HG02759 (cell line): ENCODE measurements at regions not wholly inside any gene's neighbourhood (a gene's known extent, or its start where the extent isn't known, plus 50 kb on each side); places are given as distances from the start of the nearest gene placed in this dataset.
A peak's percentile ranks its signal among the peaks of the same experiment; 100 is the strongest.

Source experiments
- ATAC-seq: cut with Tn5 transposase; IDR thresholded peaks from one replicate; pipeline ENCODE4 v1.9.1; 2021; ENCODE audit warnings: mild to moderate bottlenecking, moderate library complexity; ENCODE audit not compliant: unreplicated experiment

DNA sequence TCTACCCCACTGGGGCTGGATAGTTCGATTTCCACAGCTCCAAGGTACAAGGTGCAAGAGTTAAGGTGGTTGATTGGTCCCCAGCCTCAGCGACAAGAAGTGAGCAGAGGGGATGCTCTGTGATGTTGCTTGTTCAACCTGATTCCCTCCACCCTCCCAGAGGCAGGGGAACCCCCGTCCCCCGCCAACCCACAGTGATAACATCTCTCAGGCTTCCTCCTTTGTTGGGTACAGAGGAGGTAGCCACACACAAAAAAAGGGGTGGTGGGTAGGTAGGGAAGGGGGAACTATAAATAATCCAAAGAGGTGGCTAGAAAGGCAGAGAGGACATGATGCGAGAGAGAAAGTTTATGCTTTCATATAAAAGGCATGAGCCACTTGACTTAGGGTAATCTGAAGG is 192.9 kb upstream of the POU3F3 start:
- no peak for ATAC-seq

DNA sequence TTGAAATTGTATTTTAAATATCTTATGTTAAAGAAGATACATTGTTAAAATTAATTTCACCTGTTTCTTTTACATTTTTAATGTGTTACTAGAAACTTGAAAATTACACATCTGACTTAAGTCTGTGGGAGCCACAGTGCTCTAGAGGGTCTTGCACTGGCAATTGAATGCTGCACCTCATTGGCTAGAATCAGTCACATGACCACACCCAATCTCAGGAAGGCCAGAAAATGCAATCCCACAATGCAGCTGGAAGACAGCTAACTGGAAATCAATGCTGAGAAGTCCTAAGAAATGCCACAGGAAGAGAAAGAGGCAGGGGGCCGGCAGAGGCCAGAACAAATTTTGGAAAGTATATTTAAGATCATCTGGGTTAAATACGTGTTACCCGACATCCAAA is 189.2 kb upstream of the POU3F3 start:
- ATAC-seq: no peak

DNA sequence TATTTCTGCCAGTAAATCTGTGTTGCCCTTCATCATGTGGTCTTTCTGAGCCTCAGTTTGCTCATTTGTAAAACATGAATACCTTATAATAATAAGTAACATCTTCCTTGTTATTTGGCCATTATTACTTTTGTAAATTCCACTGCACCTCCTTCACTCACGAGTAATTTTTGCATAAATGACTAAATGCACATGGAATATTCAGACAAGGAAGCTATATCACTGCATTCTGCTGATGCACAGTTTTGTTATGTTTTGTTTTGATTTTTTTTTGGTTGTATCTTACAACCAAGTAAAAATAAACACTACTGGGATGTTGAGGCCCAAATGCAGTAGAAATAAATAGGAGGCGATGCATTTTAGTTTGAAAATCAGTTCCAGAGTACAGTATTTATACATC is 185.3 kb upstream of the POU3F3 start:
- ATAC-seq: no peak

- no peak for ATAC-seq
These were observed 180.7 kb upstream of the POU3F3 start for GRCh38 chr2:104673225-104673624.

DNA sequence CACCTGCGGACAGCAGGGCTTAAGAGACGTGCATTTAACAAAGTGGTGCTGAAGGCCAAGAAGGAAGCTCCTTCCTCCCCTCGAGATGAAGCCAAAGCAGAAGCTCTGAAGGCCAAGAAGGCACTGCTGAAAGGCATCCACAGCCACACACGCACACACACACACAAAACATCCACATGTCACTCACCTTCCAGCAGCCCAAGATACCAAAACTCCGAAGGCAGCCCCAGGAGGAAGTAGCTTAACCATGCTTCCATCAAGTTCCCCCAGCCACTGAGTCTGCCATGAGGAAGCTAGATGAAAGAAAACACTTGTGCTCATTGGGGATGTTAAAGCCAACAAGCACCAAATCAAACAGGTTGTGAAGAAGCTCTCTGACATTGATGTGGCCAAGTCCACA is 175.7 kb upstream of the POU3F3 start:
- no peak for ATAC-seq

- ATAC-seq: no peak
These were observed 168.3 kb upstream of the POU3F3 start for GRCh38 chr2:104685591-104685990.

DNA sequence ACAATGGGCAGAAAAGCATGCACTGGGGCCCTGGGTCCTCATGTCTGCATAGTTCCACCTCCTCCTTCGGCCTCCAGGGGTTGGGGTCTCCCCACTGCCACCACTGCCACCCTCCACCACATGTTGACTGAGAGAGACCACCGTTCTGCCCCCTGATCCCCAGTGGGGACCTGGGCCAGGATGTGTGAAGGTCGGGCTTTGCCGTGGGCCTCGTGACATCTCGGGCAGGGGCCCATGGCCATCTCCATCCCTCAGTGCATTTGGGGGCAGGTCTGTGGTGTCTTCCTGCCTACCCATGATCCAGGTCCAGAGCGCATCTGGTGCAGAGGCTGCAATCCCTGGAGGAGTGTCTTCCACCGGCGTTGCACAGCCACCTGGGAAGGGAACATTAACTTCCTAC is 166.8 kb upstream of the POU3F3 start:
- no peak for ATAC-seq

DNA sequence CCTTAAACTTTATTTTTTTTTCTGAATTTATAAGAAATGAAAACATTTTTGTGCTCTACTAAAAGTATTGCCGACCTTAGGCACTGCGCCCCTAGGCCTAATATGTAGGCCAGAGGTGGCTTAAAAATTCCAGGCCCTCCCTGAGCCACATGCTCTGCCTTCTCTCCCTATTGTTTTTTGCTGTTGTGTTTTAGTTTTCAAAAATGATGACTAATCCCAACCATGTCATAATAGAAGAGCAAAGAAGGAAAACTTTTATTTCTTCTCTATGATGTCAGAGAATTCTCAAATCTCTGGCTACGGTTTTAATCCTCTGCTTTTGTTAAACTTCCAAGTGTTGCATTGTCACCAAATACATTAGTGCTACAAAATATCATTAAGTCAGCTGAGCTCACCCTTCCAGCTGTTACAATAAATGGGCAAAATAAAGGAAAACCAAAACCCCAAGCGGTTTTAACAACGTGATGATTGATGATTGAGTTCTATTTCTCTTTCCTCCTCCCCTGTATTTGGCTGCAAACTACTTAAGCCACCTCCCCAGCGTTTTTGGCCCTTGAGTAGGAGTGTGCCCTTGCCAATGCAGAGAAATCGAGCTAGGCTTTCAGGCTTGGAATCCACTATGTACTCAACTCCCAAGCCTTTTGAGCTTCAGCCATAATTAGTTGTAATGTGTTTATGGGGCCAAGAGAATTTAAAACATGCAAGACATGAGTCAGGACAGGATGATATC is 163.5 kb upstream of the POU3F3 start:
- ATAC-seq: no peak

DNA sequence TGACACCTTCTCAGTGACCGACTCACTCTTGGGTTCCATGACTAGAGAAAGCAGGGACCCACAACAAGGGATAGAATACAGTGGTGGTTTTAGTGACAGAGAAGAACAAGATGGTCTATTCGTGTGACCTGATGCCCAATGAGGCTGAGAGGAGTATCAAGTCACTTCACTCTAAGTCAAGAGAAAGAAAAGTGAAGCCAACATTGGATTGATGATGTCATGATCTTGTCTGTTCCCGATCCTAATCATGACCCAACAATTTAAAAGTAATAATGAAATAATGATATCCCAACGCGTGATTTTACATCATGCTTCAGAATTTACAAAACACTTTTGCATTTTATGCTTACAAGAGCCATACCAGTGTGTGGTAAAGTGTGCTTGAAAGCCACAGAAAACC is 155.6 kb upstream of the POU3F3 start:
- ATAC-seq: no peak

GRCh38 chr2:104701411-104701911 is 152.5 kb upstream of the POU3F3 start:
- no peak for ATAC-seq

DNA sequence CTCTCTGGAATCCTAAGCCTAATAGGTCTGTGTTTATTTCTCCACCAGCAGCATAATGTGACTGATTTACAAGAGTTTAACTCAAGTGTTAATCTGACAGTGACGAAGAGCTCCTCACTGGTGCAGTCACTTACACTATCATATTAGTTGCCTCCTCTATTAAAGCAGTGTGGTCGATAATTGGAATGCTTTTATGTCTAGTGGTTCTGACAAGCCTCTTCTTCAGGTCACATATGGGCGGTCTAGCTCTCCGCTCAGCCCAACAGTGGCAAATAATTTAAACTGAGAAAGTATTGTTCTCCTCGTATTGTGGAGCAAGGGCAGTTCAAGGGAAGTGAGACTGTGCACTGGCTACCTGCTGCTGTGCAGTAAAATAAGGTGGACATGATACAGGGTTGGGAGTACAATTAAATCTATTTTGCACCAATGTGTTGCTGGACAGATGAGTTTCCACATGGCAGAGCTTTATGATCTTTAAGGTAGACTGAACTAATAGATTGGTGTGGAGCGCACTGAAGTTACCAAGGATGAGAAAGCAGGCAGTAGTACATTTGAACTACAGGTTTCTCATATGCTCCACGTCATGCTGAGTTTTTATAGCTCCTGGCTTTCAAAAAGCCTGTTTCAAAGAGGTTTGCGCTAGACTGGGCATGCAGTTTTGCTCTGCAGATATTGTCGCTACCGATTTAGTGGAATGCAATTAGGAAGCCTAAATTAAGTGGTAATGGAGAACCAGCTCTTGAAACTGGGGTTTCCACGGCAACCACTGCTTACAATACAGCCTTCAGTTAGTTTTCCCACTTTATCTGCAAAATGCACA is 151.7 kb upstream of the POU3F3 start:
- ATAC-seq: no peak

DNA sequence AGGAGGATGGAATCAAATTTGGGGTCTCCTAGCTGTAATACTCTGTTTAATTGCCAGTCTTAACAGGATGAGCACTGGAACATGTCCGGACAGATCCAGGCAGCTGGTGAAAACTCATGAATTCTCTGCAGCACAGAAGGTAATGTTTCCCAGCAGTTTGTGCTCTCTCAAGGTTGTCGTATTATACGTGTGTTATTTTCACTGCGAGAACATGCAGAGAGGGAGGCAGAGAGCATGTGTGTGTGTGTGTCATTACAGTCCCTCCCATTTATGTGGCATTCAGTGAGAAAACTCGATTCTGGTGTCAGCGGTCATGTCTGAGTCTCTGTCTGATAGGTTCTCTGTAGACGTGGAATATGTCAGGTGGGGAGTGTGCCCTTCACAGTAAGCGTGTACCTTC is 150.2 kb upstream of the POU3F3 start:
- ATAC-seq: no peak

DNA sequence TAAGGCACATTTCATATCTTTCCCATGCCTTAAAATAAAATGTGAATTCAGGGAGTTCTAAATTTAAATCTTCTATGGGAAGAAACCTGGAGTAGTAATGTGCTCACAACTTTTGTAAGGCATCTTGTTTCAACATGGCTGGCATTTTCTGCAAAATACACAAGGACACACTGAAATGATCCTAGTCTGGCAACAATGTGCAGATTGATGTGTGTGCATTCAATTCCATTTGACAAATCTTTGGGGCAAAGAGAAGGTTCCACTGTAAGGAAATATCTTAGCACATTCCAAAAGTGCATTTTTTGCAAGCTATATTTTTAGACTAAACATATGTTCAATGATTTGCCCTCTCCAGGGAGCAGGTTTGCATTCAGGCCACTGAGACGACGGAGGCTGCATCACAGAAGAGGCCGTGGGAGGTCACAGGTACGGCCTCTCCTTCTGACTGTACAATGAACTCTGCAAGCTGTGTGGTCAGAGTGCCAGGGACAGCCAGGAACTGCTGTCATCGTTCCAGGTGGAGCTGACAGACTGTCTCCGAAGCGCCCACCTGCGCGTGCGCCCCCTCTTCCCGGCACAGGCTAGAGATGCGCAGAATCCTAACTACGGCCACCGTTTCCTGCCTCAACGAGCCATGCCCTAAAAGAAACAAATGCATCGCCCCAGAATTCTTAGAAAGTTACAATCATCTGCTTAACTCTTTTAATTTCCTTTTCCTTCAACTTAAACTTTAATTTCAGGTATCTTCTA is 149.2 kb upstream of the POU3F3 start:
- ATAC-seq: no peak

DNA sequence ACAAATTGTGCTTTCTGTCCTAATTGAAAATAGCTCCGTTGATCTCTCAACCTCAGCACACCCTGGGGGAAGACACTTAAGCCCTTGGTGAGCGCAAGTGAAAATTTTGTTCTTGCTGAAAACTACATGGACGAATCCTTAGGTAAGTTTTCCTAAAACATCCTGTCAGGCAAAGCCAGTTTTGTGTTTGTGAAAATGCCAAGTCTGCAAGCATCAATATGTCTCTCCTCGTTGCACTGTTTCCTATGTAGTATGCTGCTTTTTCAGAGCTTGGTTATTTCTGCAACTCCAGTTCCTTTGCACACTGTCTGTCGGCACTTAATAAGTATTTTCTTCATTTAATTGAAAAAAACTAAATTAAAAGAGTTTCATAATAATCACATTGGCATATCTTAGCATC is 146.9 kb upstream of the POU3F3 start:
- no peak for ATAC-seq

DNA sequence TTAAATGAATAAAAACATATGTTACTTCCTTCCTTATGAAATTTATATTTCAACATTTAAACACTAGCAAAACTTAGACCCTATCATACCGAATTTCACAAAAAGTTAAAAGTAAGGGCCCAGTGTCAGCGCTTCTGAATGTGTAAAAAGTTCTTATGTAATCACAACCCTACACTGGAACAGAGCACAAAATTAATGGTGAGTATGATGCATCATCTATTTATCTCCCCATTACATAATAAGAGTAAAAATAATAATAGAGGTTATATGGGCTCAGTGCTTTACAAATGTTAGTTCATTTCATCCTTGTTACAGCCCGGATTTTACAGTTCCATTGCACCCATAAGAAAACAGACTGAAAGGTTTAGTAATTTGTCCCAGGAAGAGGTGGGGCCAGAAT is 144.9 kb upstream of the POU3F3 start:
- no peak for ATAC-seq

- ATAC-seq: no peak
These were observed 137.9 kb upstream of the POU3F3 start for GRCh38 chr2:104716061-104716460.

- ATAC-seq: peak; percentile 89
These were observed 120.5 kb upstream of the POU3F3 start for GRCh38 chr2:104733226-104733943.

DNA sequence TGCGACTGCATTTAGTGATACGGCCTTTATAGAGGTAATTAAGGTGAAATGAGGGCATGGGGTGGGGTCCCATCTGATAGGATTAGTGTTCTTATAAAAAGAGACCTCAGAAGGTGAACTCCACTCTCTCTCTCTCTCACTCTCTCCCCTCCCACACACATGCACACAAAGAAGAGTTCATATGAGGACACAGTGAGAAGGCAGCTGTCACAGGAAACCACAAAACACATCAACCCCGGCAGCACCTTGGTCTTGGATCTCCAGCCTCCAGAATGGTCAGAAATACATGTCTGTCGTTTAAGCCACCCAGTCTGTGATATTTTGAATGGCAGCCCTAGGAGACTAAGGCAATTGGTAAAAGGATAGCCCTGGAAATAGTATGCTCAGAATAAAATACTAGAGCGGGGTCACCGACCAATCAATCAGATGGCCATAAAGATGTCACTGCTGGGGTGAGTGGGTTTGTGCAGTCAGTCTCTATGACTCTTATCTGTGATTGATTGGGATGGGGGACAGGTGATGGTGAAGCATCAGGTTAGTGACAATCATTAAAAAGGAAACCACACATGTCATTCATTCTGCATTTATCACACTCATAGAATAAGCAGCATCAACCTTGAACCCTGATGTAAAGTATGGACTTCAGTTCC is 118.9 kb upstream of the POU3F3 start:
- peak; percentile 49 for ATAC-seq

DNA sequence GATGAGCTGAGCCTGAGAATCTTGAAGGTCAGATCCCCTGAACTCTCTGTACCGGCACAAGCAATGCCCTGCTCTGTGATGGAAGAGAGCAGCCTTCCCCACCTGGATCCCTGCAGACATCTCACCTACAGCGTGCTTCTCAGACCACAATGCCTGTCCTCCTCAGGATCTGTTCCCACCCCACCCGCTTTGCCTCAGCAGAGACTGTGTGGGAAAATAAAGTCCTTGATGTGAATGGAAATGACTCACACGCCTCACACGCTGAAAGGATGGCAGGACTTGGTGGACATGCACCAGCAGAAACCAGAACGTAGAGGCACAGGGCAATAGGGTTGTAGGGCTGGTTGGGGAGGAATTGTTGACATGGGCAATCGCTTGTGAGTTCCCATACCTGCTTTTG is 117.9 kb upstream of the POU3F3 start:
- no peak for ATAC-seq

DNA sequence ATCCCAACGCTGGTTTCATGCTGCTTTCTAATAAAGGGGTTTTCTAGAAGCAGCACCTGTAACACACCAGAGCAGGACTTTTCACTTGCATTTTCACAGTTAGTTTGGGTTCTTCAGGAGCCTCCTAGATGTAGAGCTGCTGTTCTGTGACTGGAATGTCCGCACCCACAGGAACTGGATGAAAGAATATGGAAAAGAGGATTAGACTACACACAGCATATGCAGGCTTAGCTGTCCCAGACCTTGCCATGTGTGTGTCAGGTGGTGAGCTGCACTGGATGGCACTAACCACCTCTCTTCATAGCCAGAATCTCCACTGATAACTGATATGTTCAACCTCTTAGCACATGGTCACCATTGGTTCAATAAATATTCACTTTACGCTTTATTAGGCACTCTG is 112.1 kb upstream of the POU3F3 start:
- no peak for ATAC-seq
